Naive thymus-derived CD8-positive, alpha-beta T cell (primary cell): ENCODE measurements at regions not wholly inside any gene's neighbourhood (a gene's known extent, or its start where the extent isn't known, plus 50 kb on each side); places are given as distances from the start of the nearest gene placed in this dataset.
"Not testable (repeated sequence)": the region's sequence is repeated elsewhere in the genome, so short reads cannot be mapped to it uniquely, and the experiment has no call there.

Experiments used
- ATAC-seq, 2 donors: fragments of 150-1000 bp; cut with Tn5 transposase in 1 of 2; sonication (Bioruptor Pico), chemical (Tn5 transposase) in 1 of 2; 1 replicate in 1 of 2; 2 replicates in 1 of 2; pipeline ENCODE4 v1.10.0; 2021; ENCODE audit warnings: mild to moderate bottlenecking in 2 of 2, moderate library complexity in 2 of 2
- POLR2A ChIA-PET: fragments of 350-600 bp; sonication (Branson Sonifier 250); formaldehyde crosslinking; loops from one replicate; lab custom pipeline; 2021; ENCODE audit warnings: antibody characterized with exemption; lab: Charles Lee
- DNase-seq, 10 donors: peaks; one replicate each; pipeline versions ENCODE4 v3.0.0 to v3.0.0-alpha.2; 2020 to 2022
- H3K27ac Mint-ChIP-seq, 10 donors: one replicate each; pipeline ENCODE4 v1.8.0; 2020 to 2022; ENCODE audit warnings: mild to moderate bottlenecking in 10 of 10, mixed read lengths in 10 of 10, moderate library complexity in 4 of 10, inconsistent platforms in 1 of 10
- H3K27me3 Mint-ChIP-seq, 5 donors: one replicate each; pipeline ENCODE4 v1.8.0; 2021 to 2022; ENCODE audit warnings: mixed read lengths in 5 of 5
- H3K36me3 Mint-ChIP-seq, 3 donors: one replicate each; pipeline ENCODE4 v1.8.0; 2020 to 2022; ENCODE audit warnings: mixed read lengths in 3 of 3, mild to moderate bottlenecking in 2 of 3, inconsistent platforms in 1 of 3
- H3K4me1 Mint-ChIP-seq, 4 donors: one replicate each; pipeline ENCODE4 v1.8.0; 2021 to 2022; ENCODE audit warnings: mixed read lengths in 4 of 4
- H3K4me3 Mint-ChIP-seq, 10 donors: one replicate each; pipeline ENCODE4 v1.8.0; 2020 to 2022; ENCODE audit warnings: mild to moderate bottlenecking in 10 of 10, mixed read lengths in 10 of 10, moderate library complexity in 6 of 10, inconsistent platforms in 1 of 10
- H3K9me3 Mint-ChIP-seq, 9 donors: one replicate each; pipeline ENCODE4 v1.8.0; 2020 to 2022; ENCODE audit warnings: mixed read lengths in 9 of 9, mild to moderate bottlenecking in 3 of 9, inconsistent platforms in 1 of 9, moderate library complexity in 1 of 9

DNA sequence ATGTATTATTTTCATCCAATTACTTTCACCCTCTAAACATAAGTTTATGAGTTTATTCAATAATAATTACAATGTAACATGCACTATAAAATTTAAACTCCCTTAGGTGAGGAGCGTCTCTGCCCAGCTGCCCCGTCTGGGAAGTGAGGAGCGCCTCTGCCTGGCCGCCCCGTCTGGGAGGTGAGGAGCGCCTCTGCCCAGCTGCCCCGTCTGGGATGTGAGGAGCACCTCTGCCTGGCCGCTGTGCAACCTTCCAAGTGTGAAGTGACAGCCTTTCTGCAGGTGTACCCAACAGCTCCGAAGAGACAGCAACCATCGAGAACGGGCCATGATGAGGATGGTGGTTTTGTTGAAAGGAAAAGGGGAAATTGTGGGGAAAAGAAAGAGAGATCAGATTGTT is 618.9 kb upstream of the GHITM start:
- ATAC-seq, H3K27ac Mint-ChIP-seq, H3K27me3 Mint-ChIP-seq, H3K4me1 Mint-ChIP-seq, POLR2A ChIA-PET, H3K36me3 Mint-ChIP-seq, H3K4me3 Mint-ChIP-seq, DNase-seq: not testable (repeated sequence)
- peaks cover 0 to 29% (median 8%) of the 10 kb centered on the region in 9 donors for H3K9me3 Mint-ChIP-seq

- POLR2A ChIA-PET, result no interaction called here
- Mint-ChIP-seq H3K9me3 (peaks cover 2 to 25% (median 14%) of the 10 kb centered on the region in 9 donors), H3K27me3 (no peaks in the 10 kb centered on the region), H3K36me3 (no peaks in the 10 kb centered on the region), H3K4me3 (no peak overlapping the region), H3K4me1 (no peaks in the 10 kb centered on the region), H3K27ac (no peak overlapping the region)
- ATAC-seq (no peak), DNase-seq (no peak)
Observed at GRCh38 chr10:83522456-83522855, 616.9 kb upstream of the GHITM start.

DNA sequence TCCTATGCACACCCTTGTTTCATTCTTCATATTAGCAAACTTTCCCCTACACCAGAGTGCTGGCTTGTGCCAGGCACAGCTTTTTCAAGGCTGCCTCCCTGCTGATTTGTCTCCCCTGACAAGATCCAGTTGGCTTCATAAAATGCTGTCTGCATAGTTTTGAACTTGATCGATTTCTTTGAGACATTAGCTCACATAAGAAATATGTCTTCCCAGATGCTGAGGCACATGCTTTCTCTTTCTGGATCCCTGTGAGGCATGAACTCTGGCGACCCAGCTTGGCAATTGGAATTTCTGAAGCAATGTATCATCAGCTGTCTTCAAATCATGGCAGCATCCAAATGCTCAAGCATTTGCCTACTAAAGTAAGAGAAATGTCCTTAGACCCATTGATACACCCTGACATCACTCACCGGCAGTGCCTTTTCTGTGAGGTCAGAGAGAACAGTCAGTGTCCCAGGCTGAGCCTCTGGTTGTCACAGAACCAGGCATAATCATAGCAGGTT is 616.4 kb upstream of the GHITM start:
- Mint-ChIP-seq H3K4me1 (no peaks in the 10 kb centered on the region), H3K9me3 (peaks cover 6 to 29% (median 16%) of the 10 kb centered on the region in 9 donors), H3K27ac (no peak overlapping the region), H3K27me3 (no peaks in the 10 kb centered on the region), H3K4me3 (no peak overlapping the region), H3K36me3 (peaks cover 0 to under 1% (median 0%) of the 10 kb centered on the region in 3 donors)
- no peak for DNase-seq
- no peak for ATAC-seq
- POLR2A ChIA-PET, result no interaction called here

GRCh38 chr10:83527934-83528333 is 611.4 kb upstream of the GHITM start:
- Mint-ChIP-seq H3K4me3 (no peak overlapping the region), H3K27me3 (no peaks in the 10 kb centered on the region), H3K4me1 (no peaks in the 10 kb centered on the region), H3K36me3 (peaks cover 0 to 4% (median 0%) of the 10 kb centered on the region in 3 donors), H3K9me3 (peaks cover 9 to 37% (median 18%) of the 10 kb centered on the region in 9 donors), H3K27ac (no peak overlapping the region)
- ATAC-seq, result no peak
- no peak for DNase-seq
- POLR2A ChIA-PET, result no interaction called here

DNA sequence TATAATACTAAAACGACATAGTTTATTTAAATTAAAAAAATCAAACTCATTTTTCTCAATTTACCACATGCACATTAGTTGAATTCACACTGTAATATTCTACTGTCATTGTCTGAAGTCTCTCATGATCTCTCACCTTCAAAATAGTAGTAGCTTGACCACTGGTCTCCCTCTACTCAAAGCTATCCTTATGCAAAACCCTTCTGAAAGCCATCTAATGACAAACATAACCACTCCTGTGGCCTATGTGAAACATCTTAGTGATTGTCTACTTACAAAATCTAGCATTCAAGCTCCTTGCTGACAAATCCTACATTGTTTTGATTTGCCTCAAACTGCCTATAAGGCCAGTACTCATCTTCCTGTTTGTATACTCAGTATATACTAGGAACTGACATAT is 606.0 kb upstream of the GHITM start:
- no peak overlapping the region for H3K4me3 Mint-ChIP-seq
- H3K36me3 Mint-ChIP-seq, result peaks cover 0 to under 1% (median 0%) of the 10 kb centered on the region in 3 donors
- H3K27me3 Mint-ChIP-seq, result no peaks in the 10 kb centered on the region
- ATAC-seq (no peak), DNase-seq (no peak)
- H3K27ac Mint-ChIP-seq, result no peak overlapping the region
- POLR2A ChIA-PET, result no interaction called here
- H3K9me3 Mint-ChIP-seq, result peaks cover 0 to 18% (median 4%) of the 10 kb centered on the region in 9 donors
- no peaks in the 10 kb centered on the region for H3K4me1 Mint-ChIP-seq

- H3K27me3 Mint-ChIP-seq, result no peaks in the 10 kb centered on the region
- H3K36me3 Mint-ChIP-seq, result no peaks in the 10 kb centered on the region
- POLR2A ChIA-PET, result no interaction called here
- ATAC-seq (no peak), DNase-seq (no peak)
- H3K9me3 Mint-ChIP-seq, result peaks cover 0 to 5% (median 0%) of the 10 kb centered on the region in 9 donors
- no peak overlapping the region for H3K4me3 Mint-ChIP-seq
- no peak overlapping the region for H3K27ac Mint-ChIP-seq
- H3K4me1 Mint-ChIP-seq, result no peaks in the 10 kb centered on the region
Observed at GRCh38 chr10:83536426-83536825, 602.9 kb upstream of the GHITM start.

DNA sequence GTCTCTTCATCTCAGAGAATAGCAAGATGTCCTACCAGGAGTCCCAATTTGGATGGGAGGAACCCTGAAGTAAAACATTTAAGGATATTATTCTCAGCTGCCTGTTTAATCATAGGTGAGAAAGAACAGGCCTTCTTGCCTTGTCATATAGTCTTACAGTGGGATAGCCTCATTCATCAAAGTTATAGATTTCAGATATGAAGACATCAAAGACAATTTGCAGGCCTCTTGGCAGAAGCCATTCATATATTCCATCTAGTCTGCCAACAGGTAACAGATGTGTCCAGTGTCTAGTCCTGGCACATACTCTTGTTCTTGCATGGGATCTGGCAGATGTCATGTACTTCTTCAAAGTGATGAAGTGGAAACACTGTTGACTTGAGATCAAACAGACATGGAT is 601.3 kb upstream of the GHITM start:
- Mint-ChIP-seq H3K36me3 (no peaks in the 10 kb centered on the region), H3K27ac (no peak overlapping the region), H3K4me1 (no peaks in the 10 kb centered on the region), H3K4me3 (no peak overlapping the region), H3K27me3 (no peaks in the 10 kb centered on the region), H3K9me3 (peaks cover 0 to 5% (median 0%) of the 10 kb centered on the region in 9 donors)
- POLR2A ChIA-PET, result no interaction called here
- no peak for ATAC-seq
- no peak for DNase-seq

DNA sequence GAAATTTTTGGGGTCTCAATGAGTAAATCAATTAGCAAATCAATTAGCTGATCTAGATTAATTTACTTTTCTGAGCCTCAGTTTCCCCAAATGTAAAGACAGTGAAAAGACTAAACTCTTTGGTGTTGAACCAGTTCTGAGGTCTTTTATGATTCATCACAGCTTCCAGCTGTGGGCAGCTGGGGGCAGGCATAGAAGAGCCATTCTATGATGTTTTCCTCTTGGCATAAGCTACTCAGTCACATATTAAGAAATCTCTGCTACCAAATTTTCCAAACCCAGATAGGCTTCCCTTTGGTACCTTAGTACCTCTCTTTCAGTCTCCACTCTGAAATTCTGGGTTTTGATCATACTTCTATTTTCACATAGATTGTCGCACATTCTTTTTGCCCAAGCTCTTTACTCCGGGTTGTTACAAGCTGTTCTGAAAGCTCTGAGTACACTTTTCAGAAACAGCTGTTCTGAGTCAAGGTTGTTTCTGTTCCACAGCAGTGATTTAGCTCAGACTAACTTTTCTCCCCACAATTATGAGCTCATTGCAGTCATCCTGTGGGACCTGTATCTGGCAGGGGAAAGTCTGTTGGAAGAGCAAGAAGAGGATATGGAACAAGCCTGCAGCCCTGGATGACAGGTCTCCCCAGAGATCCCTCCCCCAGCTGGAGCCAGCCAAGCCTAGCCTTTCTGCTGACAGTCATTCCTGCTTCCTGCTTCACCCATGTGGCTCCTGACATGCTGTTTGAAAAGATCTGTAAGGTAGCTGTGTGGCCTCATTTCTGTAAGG is 599.6 kb upstream of the GHITM start:
- Mint-ChIP-seq H3K27ac (no peak overlapping the region), H3K4me3 (no peak overlapping the region), H3K4me1 (no peaks in the 10 kb centered on the region), H3K9me3 (peaks cover 0 to 10% (median 2%) of the 10 kb centered on the region in 9 donors), H3K27me3 (no peaks in the 10 kb centered on the region), H3K36me3 (no peaks in the 10 kb centered on the region)
- POLR2A ChIA-PET, result no interaction called here
- ATAC-seq (no peak), DNase-seq (no peak)

DNA sequence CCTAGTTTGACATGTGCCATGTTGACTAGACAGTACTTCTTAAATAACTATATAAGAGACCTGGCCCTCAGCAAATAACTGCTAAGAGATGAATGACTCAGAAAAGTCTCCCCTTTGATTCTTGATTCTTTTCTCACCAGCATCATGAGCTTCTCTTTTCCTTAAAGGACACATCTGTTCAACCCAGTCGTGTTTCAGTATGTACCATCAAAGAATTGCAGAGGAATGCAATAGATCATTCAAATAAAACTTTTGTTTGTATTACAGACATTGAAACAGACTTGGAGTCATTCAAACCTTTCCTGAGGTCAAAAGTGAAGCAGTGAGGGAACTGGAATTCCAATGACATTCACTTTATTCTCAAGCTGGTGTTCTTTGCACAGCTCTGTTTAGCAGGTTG is 598.3 kb upstream of the GHITM start:
- Mint-ChIP-seq H3K9me3 (peaks cover 0 to 10% (median 2%) of the 10 kb centered on the region in 9 donors), H3K27me3 (no peaks in the 10 kb centered on the region), H3K27ac (no peak overlapping the region), H3K4me1 (no peaks in the 10 kb centered on the region), H3K4me3 (no peak overlapping the region), H3K36me3 (no peaks in the 10 kb centered on the region)
- DNase-seq (no peak), ATAC-seq (no peak)
- POLR2A ChIA-PET, result no interaction called here

GRCh38 chr10:83542774-83543411 is 596.4 kb upstream of the GHITM start:
- Mint-ChIP-seq H3K4me3 (no peak overlapping the region), H3K36me3 (no peaks in the 10 kb centered on the region), H3K9me3 (peaks cover 0 to 10% (median 2%) of the 10 kb centered on the region in 9 donors), H3K27me3 (no peaks in the 10 kb centered on the region), H3K27ac (no peak overlapping the region), H3K4me1 (no peaks in the 10 kb centered on the region)
- POLR2A ChIA-PET, result no interaction called here
- ATAC-seq, result no peak
- no peak for DNase-seq

DNA sequence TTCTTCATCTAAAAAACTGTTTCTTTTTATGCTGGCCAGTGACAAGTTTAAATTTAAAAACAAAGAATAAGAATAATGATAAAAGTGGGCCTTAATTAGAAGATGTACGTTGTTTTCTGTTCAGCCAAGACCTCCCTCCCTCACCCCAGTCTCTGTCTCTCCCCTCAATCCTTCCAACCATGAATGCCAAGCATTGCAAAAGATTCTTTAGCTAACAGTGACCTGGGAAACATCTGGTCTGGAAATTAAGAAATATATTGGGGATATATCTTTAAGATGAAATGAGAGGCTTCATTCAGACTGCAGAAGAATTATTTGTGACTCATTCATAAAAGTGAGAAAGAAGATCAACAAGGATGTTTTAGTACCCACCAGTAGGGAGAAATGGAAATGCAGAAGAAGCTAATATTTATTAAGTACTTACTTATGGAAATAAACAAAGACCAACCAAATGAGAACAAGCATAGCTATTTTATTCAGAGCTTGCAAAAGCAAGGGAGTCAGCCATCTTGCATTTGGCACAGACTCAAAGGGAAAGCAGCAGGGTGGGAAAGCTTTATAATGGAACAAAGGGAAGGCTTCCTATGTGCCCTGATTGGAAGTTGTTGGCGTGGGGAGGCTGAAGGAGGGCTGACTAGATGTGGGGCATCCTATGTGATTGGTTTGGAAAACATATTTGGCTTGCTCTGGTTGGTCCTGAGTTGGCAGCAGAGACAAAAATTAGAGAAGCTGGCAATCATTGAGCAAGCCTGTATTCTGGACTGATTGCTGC is 595.4 kb upstream of the GHITM start:
- Mint-ChIP-seq H3K4me1 (no peaks in the 10 kb centered on the region), H3K9me3 (peaks cover 0 to 10% (median 2%) of the 10 kb centered on the region in 9 donors), H3K27ac (no peak overlapping the region), H3K27me3 (no peaks in the 10 kb centered on the region), H3K4me3 (no peak overlapping the region), H3K36me3 (no peaks in the 10 kb centered on the region)
- no peak for ATAC-seq
- POLR2A ChIA-PET, result no interaction called here
- DNase-seq, result no peak

GRCh38 chr10:83545901-83546391 is 593.4 kb upstream of the GHITM start:
- no peaks in the 10 kb centered on the region for H3K4me1 Mint-ChIP-seq
- H3K36me3 Mint-ChIP-seq, result no peaks in the 10 kb centered on the region
- H3K9me3 Mint-ChIP-seq, result peaks cover 0 to 10% (median 0%) of the 10 kb centered on the region in 9 donors
- H3K4me3 Mint-ChIP-seq, result no peak overlapping the region
- no peaks in the 10 kb centered on the region for H3K27me3 Mint-ChIP-seq
- ATAC-seq, result no peak
- no peak overlapping the region for H3K27ac Mint-ChIP-seq
- POLR2A ChIA-PET, result no interaction called here
- DNase-seq, result no peak

- H3K27ac Mint-ChIP-seq, H3K27me3 Mint-ChIP-seq, H3K36me3 Mint-ChIP-seq, DNase-seq, ATAC-seq, H3K4me1 Mint-ChIP-seq, POLR2A ChIA-PET, H3K4me3 Mint-ChIP-seq: not testable (repeated sequence)
- H3K9me3 Mint-ChIP-seq, result peaks cover 0 to 17% (median 8%) of the 10 kb centered on the region in 9 donors
Observed at GRCh38 chr10:83551190-83551589, 588.1 kb upstream of the GHITM start.
